Choroid plexus epithelial cell (primary cell): ENCODE measurements at regions not wholly inside any gene's neighbourhood (a gene's known extent, or its start where the extent isn't known, plus 50 kb on each side); places are given as distances from the start of the nearest gene placed in this dataset.

Source experiments
- DNase-seq: peaks from one replicate; pipeline ENCODE4 v3.0.0-alpha.2; 2010; ENCODE audit warnings: low read depth
- H3K4me3 ChIP-seq: 2 replicates; pipeline ENCODE4 v1.5.1; 2011; ENCODE audit warnings: low read depth, mild to moderate bottlenecking, control low read depth, low read length, moderate library complexity
- CTCF ChIP-seq: conservative IDR thresholded peaks from 2 replicates; pipeline ENCODE4 v1.5.1; 2011; ENCODE audit warnings: low read depth, mild to moderate bottlenecking, control low read depth, inconsistent platforms, low read length, moderate library complexity

DNA sequence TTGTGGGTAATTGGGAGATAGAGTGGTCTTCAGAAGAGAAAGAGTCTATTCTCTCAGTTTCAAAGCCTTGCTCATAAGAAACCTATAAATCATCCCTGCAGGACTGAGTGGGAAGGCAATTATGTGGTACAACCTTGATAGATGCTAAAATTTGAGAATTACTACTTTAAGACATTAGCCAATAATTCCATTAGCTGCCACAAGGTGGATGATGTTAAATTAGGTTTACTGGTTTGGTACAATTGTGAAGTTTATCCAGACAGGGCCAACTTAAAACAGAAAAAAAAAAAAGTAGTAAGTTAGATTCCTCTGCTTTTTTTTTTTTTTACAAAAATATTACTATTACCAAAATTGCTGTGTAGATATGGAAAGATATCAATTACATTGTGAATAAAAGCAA, 73.2 kb upstream of the AMOT start:
- no peak for DNase-seq
- no peak overlapping the region for H3K4me3 ChIP-seq
- TF ChIP-seq CTCF: no peak

GRCh38 chrX:112910418-112910817, 69.8 kb upstream of the AMOT start:
- no peak for TF ChIP-seq CTCF
- no peak for DNase-seq
- no peak overlapping the region for H3K4me3 ChIP-seq

- H3K4me3 ChIP-seq: no peak overlapping the region
- no peak for DNase-seq
- no peak for TF ChIP-seq CTCF
These were observed 61.5 kb upstream of the AMOT start for GRCh38 chrX:112901869-112902725.

- no peak for TF ChIP-seq CTCF
- H3K4me3 ChIP-seq: no peak overlapping the region
- no peak for DNase-seq
These were observed 55.4 kb upstream of the AMOT start for GRCh38 chrX:112896051-112896450.
